NCI-H510A (cell line): ENCODE measurements at regions not wholly inside any gene's neighbourhood (a gene's known extent, or its start where the extent isn't known, plus 50 kb on each side); places are given as distances from the start of the nearest gene placed in this dataset.
"Not testable (repeated sequence)": the region's sequence is repeated elsewhere in the genome, so short reads cannot be mapped to it uniquely, and the experiment has no call there.

Experiments
- DNase-seq: peaks from one replicate; lab custom pipeline; 2025; lab: John Stamatoyannopoulos, UW

DNA sequence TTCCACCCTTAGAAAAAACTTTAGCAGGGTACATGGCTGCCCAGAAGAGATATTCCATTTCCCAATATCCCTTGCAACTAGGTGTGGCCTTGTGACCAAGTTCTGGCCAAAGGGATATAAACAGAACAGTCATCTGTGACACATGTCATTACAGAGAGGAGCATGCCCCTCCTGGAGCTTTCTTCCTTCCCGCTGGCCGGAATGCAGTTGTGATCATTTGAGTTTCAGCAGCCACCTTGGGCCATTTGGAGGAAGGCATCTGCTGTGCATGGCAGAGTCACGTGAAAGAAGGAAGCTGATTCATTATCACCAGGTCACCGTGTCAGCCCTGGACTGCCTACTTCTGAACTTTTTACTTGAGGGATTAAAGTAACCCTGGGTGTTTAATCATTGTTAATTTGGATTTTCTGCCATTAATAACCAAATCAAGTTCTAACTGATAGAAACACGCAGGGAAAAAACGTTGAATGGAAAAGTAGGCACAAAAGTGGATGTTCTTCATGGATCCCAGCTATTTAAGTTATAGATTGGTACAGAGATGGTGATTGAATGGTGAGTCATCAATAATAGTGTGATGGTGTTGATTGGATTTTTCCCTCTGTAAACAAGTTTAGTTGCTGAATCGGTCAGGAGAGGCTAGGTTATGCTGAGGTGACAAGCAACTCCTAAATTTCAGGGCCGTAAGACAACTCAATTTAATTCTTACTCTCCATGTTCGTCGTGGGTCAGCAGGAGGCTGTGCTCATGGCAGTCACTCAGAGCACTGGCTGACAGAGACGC, 80.7 kb upstream of the CCDC167 start:
- DNase-seq = no peak

DNA sequence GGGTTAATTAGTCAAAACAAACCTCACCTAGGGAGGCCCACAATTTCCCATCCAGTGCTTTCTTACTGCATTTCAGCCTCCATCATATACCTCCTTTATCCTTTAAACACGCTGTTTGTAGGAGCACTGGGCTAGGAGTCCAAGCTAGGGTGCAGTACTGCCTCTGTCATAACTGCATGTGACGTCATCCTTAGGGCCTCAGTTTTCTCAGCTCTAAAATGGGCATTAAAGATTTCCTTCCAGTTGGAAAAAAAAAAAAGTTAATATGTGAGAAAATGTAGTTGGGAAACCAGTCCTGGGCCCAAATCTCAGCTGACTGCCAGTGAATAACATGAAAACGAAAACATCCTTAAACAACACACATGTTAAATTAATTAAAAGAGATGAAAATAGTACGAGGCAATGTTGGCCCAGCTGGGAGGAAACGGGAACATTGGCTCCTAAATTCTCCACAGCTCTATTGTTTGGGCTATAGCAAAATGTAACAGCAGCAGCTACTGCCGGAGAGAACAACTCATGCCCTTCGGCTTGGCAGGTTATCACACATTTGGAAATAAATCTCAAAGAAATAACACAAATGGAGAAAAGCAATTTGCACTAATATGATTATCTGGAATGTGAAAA, 79.9 kb upstream of the CCDC167 start:
- DNase-seq = no peak

DNA sequence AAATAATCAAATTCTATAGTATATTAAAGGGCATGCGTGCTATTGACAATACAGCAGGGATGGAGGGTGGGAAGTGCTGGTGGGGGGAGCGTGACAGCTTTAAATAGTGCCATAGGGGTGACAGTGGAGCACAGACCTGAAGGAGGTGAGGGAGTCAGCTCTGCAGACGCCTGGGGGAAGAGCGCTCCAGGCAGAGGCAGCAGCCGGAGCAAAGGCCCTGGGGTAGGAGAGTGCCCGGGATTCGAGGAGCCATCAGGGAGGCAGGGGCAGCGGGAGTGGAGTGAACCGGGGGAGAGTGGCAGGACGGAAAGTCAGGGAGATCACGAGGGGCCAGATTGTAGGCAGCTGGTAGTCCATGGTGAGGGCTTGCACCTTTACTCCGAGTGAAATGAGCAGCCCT, 78.4 kb upstream of the CCDC167 start:
- no peak for DNase-seq

DNA sequence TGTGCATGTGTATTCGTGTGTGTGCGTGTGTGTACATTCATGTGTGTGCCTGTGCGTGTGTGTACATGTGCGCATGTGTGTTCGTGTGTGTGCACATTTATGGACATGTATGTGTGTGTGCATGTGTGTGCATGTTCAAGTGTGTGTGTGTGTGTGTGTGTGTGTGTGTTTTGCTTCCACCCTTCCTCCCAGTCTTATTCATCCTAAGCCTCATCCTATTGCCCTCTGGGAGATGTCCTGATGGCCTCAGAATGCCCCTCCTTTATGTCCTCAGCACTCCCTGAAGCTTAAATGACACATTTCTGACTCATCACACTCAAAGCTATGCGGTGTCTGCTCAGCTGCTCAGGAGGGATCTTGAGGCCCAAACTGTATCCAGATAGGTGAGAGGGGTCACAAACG, 76.6 kb upstream of the CCDC167 start:
- DNase-seq = no peak

DNA sequence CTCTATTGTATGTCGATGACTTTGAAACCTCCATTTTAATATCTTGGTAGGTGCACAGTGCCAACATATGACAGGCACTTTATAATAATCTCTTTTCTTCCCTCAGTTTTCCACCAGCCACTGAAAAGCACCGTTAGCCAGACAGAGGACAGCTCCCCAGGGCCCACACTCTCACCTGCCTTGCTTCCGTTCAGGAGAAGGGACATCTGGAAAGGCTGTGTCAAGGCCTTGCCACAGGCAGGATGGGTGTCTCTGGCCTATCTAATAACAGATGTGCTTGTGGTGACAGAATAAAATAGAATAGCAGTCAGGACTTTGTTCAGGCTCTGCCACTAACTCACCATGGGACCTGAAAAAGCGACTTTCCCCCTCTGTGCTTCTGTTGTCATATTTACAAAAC, 75.5 kb upstream of the CCDC167 start:
- no peak for DNase-seq

GRCh38 chr6:37572334-37572733, 72.6 kb upstream of the CCDC167 start:
- no peak for DNase-seq

DNA sequence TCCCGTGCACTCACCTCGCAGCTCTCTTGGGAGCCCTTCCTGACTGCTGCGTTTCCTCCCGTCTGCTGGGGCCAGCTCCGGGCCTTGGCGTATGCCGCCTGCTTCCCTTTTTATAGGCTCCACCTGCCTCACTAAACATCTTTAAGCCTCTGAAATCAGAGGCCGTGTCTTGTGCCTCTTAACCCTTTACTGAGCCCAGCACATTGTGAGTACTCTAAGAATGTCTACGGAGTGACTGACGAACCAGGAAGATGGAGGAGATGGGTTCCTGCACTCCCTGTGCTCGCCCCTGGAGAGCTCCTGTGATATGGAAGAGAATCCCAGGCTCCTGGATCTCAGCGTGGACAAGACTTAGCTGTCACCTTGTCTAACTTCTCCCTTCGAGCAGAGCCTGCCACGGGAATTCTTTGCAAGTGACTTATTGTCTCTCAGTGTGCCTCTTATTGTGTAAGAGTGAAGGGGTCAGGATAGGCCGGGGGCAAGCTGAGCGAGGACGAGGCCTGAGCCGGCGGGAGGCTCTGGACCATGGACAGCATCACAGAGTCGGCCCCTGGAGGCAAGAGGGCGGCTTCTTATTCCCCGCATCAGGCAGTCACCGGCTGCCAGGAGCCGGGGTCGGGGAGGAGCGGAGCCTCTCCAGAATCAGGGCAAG, 70.9 kb upstream of the CCDC167 start:
- DNase-seq = no peak

DNA sequence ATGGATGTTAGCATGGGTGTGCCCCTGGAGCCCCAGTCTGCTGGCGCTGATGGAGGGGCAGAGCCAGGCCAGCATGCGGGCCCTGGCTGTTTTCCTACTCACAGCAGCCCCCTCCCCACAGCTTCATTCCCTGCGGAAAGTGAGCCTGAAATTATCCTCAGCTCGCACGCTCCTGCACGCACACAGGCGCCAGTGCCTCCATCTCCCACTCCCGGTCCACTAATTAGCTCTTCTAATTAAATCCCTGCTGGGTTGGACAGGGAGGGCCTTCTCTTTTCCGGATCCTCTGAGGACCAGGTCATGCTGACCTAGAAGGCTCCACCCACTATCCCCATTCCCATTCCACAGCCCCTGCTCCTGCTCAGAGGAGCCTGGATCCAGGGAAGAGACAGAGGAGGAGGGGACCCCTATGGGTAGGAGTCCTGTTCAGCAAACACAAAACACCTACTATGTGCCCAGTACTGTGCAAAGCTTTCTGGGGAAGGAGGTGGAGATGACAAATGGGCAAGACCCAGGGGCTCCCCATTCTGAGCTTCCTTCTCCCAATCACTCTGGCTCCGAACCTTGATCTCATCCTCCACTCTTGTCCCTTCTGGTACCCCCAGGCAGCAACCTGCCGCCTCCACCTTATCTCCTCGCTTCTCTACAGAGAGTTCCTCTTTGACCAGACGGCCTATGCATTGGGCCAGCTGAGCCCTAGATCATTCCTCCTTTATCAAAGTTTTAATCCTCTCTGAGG, 70.2 kb upstream of the CCDC167 start:
- no peak for DNase-seq

DNA sequence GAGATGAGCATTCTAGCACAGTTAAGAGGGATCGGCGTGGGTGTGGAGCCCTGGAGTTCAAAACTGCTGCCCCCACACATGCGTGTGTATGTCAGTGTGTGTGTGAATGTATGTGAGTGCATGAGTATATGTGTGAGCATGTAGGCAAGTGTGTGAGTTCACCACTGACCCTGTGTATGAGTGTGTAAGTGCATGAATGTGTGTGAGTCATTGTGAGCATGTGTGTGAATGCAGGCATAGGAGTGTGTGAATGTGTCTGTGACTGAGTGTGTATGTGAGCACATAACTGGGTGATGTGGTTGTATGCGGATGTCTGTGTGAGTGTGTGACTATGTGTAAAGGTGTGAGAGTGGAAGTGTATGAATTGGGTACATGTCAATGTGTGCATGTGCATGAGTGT, 69.6 kb upstream of the CCDC167 start:
- no peak for DNase-seq

DNA sequence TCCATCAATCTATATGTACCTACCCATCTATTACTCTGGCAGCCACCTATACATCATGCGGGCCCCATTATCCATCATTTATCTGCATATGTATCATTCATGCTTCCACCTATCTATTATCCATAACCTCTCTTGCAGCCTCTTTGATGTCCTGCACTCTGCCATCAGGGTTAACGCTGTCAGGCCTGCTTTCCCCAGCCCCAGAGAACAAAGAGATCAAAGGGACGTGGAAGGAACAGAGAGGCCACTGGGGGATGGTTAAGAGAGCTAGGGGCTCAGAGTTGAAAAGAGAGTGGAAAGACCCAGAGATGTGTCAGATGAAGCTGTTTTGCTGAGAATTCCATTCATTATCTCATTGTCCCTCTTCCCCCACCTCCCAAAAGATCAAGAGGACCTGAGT, 67.3 kb upstream of the CCDC167 start:
- no peak for DNase-seq

- DNase-seq = peak; percentile 27
Observed at GRCh38 chr6:37566111-37566949, 66.6 kb upstream of the CCDC167 start.

GRCh38 chr6:37565267-37566110, 65.8 kb upstream of the CCDC167 start:
- peak; percentile 53 for DNase-seq

GRCh38 chr6:37562926-37563288, 63.2 kb upstream of the CCDC167 start:
- not testable (repeated sequence) for DNase-seq

GRCh38 chr6:37561361-37561760, 61.7 kb upstream of the CCDC167 start:
- DNase-seq = no peak

DNA sequence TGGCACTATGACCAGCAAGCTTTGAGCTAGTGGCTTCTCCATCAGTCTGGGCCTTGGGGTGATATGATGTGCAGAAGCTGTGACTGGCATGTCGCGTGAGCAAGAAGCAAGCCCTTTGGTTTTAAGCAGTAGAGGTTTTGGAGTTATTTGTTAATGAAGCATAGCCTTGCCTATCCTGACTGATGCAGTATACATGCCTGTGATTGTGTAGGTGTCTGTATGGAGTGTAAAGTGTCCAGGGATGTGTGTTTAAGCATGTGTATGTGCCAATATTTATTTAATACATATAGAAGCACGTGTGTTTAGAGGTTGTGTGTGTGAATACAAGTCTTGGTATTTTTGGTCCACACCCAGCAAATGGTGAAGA, 61.0 kb upstream of the CCDC167 start:
- DNase-seq = no peak

DNA sequence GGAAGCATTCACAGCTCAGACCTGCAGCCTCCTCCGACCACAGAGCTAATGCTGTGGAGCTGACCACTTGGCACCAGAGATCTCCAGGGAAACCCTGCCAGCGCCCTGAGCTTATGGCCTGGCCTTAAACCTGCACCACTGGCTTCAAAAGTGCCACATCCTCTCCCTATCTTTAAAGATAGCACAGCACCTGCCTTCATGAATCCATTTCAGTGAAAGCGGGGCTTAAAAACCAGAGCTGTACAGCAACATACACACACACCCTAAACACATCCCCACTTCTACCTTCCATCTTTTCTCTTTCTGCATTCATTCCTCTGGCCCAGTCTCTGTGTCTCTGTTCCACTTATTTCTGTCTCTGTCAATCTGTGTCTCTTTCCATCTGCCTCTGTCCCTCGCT, 59.8 kb upstream of the CCDC167 start:
- no peak for DNase-seq

DNA sequence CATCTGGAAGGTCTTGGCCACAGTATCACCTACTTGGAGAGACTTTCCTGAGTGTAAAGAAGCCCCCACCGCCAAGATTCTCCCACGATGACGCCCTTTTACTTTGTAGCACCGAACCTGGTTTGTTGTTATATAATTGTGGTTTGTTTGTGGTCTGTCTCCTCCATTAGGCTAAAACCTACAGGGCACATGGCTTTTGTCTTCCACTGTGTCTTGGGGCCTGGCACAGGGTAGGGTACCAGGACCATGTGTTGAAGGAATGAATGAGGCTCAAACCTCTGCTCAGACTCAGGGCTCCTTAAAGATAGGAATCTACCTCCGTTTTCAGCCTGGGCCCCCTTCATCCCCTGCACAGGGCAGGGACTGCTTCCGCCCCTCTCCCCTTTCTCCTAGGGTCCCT, 59.4 kb upstream of the CCDC167 start:
- no peak for DNase-seq

DNA sequence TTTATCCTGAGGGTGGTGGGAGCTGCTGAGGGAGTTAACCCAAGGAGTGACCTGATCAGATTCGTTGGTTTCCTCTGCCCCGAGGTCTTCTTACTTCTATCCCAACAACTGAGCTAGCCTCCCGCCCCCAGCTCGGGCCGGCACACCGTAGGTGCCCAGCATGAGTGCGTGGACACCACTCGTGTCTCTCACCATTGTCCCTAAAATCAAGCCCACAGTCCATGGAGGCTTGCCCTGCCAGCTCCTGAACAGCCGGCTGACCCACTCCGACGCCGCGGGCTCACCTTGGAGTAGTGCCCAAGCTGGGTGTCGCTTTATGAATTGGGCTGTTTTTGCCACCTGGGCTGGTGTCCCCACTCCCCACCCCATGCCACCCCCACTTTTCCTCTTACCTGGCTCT, 59.0 kb upstream of the CCDC167 start:
- DNase-seq = no peak

DNA sequence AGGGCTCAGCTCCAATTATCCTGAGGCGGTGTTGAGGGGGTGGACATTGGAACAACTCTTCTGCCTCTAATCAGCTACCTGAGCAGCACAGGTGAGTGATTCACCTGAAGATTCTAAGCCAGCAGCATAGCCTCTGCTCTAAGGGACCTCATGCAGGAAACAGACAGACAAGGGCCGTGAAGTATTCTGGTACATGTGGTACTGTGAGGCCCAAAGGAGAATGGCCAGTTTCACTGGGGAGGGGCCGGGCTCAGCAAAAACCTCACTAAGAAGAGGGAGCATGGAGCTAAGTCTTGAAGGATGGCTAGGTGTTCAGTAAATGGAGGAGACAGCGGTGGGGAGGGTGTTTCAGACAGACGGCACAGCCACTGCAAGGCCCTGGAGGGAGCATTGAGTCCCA, 58.5 kb upstream of the CCDC167 start:
- DNase-seq = no peak

GRCh38 chr6:37557645-37558114, 58.0 kb upstream of the CCDC167 start:
- DNase-seq = no peak
